ENCODE measurements at regions not wholly inside any gene's neighbourhood (a gene's known extent, or its start where the extent isn't known, plus 50 kb on each side); places are given as distances from the start of the nearest gene placed in this dataset.

DNA sequence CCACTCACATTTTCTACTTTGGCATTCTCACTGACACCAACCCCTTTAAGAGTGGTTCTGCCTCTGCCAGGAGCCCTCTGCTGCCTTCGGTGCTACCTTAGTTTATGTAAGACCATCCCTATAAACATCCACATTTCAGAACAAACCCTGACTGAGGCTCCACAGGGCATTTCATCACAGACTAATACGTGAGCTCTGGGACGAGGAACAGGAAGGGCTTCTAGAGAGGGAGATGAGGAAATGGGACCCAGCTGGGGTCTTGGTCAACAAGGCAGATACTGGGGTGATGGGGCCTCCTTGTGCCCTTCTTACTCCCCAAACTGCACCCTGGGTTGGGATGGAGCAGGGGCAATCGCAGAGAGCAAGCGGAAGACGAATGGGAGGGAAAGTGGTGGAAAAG, 86.5 kb upstream of the FYN start:
- DNase-seq = no peak

DNA sequence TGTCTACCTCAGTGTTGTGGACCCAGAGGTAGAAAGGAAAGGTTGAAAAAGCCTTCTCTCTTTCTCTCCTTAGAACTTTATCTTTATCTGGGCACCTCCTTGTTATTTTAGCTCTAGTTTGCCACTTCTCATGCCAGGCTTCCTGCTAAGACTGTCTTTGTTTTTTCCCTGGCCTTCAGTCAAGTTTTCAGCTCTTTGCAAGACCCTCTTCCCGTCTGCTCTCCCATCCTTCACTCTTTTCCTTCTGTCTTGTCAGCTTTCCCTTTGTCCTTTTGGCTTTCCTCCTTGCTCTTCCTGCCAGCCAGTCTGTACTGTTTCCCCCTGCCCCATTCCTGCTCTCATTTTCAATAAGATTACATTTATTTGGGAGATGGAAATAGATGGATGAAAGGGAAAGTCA, 86.8 kb upstream of the CCN6 start:
- DNase-seq = no peak

DNA sequence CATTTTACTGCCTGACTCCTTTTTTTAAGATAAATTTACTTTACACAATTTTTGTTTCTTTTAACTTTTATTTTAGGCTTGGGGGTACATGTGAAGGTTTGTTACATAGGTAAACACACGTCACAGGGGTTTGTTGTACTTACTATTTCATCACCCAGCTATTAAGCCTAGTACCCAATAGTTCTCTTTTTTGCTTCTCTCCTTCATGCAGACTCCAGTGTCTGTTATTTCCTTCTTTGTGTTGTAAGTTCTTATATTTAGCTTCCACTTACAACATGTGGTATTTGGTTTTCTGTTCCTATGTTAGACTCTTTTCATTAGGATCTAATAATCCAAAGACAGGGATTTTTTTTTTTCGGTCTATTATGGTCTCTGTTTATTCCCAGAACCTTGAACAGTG, 83.5 kb upstream of the CCN6 start:
- no peak for DNase-seq

DNA sequence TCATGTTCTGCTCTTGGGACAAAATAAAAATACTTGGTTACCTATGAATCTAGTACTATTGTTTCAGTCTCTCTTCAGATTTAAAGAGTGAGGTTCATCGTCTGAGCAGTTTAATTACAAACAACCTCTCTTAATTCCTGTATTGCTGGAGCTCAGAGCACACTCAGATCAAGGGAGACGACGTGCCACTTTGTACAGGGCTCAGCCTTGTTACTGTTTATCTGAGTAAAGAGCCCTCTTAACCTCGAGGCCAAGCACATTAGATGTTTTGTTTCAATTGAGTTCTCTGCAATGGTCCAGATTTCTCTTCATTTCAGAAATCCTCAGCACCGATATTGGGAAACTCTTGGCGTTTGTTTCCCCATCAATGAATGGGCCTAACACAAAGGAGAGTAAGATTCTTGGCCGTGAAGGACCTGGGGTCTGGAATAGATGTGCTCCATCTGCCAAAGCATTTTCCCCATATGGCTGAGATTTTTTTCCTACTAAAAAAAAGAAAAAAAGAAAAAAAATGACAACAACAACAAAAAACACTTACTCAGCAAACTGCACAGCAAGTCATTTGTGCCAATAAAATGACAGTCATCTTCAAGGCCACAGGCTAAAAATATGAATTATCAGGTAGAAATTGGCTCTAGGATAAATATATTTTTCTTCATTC, 82.6 kb upstream of the CCN6 start:
- DNase-seq = no peak

DNA sequence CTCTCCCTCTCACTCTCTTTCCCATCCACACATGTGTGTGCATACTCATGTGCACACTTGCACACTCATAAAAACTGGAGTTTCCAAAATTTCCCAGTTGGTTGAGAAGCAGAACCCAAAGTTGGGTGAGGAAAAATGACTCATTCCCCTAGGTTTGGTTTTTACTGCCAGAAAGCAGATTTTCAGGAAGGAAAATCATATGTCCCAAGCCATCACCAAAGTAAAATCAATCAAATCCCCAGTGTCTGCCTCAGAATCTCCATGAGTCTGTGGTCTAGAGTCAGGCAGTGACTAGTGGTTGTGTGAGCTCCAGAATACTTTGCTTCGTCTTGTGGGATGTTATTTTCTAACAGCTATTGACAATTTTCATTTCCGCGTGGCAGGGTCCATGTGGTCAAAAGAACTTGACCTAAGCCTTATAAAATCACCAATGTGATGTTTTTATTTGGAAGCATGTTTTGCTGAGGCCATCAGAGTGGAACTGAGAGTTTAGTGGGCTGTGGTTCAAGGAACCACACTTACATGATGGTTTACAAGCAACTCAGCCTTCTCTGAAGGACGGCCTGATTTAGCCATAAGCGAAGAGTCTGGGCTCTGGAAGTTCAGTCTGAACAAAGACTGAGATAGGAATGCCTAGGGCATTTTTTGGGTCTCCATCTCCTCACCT, 81.9 kb upstream of the CCN6 start:
- no peak for DNase-seq

DNA sequence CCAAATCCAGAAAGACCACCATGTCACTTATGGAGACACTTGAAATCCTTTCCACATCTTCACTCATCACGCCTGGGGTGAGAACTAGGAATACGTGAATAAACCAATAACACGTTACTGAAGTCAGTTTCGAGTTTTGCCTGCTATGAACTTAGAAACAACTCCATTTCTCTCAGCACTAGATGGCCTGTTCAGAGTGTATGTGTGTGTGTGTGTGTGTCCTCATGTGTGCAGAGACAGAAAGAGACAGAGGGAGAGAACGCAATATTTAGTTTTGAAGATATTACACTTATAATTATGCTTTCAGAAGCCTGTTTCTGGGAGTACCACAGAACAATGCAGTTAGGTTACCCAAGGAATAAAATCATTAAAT, 81.2 kb upstream of the CCN6 start:
- no peak for DNase-seq

DNA sequence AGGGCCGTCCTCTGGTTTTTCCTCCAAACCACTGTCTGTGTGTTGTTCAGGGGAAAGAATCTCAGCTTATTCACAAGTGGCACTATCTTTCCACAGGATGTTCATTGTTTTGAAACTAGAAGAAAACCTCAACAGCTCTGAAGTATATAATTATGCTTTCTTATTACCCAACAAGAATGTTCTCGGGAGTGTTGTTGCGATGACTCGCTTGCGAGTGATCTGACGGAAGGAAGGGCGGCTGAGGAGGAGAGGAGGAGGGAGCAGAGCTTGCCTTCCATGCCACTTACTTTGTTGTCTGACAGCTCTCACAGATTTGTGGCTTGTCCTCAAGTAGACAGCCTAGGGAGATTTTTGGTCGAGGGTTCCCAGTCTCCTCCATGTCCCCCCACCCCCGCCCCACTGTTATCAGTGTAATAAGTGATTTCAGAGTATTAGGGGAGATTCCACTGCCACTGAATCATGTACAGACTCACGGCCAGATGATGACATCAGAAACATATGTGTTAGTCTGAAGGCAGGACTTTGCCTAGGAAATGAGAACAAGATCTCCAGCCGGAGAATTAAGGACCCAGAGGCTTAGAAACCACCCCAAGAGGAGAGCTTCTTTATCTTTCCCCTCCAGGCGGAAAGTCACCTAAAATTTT, 80.7 kb upstream of the CCN6 start:
- no peak for DNase-seq

DNA sequence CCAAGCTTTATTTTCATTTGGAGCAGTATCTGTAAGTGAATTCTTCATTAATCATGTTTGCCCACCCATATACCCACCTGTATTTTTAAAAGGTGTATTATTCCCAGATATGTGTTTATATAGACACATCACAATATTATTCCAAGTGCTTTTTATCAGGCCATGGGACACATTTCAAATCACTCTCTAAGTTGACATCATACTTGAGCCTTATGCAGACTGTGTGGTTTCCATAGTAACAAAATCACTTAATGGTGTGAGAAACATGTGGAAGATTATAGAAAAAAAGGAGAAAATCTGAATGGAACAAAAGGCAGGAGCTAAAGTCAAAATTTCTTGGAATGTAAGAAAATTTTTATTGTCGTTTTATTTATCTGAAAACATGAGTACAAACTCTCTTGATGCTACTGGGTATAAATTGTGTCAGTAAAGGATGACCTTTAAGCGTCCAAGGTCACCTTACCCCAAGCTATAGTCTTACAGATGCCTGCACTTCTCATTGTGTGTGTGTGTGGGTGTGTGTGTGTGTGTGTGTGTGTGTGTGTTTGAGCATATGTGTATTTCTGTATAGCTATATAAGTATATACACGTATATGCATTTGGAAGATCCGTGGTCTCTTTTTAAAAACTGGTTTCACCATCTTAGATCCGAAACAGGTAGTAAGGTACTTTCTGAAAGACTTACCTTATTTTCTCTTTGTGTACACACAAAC, 79.8 kb upstream of the CCN6 start:
- DNase-seq = no peak

DNA sequence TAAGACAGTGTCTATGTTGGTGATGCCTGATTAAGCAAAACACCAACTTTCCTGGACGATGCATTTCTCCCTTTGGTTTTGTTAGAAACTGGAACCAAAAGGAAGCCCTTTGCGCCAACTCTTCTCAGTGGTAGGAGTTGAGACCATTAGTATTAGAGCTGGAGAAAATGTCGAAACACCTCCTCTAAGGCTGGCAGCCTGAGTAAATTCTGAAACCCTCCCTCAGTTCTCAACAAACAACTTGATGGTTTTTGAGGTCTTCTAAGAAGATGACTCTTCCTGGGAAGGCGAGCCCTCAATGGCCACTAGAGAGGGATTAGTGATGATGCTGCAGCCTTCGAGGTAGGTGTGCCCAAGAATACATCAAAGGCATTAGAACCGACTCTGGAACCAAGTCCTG, 78.4 kb upstream of the CCN6 start:
- no peak for DNase-seq

DNA sequence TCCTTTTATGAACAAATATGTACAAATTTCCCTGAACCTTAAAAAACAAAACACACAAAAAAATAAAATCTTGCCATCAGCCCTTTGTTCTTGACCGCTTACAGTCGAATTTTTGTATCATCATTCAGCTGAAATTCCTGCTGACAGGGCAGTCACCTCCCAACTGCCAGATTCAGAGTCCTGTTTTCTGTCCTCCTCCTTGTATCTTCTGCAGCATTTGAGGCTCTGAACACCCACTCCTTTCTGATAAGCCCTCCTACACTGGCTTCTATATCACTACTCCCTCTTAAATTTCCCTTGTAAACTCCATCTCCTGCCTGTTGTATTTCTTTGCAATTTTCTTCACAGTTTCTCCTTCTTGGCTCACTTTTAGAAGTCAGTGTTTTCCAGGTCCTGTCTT, 77.8 kb upstream of the CCN6 start:
- DNase-seq = no peak

DNA sequence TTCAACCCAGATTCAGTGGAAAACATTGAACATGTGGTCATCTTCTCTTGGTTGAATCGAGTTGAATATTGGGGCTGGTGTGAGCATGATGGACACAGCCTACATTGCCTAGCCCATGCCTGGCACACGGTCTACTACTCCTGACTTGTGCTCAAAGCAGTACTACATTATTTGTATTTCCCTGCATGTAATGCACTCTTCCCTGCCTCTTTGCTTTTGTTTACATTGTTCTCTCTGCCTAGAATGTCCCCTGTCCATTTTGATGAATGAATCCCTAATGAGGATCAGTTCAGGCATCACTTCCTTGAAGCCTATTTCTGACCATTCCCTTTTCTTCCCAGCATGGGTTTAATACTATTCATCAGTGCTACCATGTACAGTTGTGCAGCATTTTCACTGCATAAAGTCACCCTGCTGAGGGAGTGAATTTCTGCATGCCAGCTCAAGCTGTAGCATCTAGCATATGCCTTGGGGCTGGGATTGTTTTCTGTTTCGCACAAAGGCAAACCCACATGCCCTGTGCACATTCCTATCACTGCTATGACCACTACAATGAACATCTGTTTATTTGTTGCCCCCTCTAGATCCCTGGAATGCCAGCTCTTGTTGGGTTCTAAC, 75.3 kb upstream of the CCN6 start:
- no peak for DNase-seq

DNA sequence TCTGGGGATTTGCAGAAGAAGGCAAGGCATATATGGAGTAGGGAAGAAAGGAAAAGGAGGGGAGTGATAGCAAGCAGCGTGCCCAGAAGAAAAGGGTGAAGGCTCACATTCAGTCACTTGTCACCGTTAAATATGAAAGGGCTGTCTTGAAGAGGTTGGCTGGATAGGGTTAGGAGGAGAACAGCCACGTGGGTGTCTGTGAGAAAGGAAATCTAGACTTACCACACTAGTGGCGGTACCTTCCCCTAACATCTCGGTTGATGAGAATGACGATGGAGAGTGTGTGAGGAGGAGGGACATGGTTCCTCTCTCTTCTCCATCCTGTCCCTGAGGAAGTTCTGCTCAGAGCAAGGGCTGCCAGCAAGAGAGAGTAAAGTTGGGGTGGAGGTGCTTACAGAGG, 74.3 kb upstream of the CCN6 start:
- DNase-seq = no peak

DNA sequence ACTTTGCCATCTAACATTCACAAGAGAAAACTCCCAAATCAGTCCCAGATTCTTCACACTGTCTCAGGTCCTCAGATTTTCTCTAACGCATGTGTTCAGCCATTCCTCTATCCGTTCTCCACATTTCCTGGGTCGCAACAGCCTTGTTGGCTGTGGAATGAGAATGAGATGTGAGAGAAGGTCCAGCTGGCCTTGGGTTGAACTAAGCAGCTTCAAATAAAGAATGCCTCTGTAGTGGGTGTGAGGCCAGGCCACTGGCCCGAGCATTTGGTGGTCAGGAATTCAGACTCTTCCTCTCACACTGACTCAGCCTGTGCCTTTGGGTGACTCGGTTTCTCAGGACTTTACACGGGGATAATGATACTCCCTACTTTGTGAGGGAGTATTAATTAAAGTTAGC, 73.8 kb upstream of the CCN6 start:
- DNase-seq = no peak

DNA sequence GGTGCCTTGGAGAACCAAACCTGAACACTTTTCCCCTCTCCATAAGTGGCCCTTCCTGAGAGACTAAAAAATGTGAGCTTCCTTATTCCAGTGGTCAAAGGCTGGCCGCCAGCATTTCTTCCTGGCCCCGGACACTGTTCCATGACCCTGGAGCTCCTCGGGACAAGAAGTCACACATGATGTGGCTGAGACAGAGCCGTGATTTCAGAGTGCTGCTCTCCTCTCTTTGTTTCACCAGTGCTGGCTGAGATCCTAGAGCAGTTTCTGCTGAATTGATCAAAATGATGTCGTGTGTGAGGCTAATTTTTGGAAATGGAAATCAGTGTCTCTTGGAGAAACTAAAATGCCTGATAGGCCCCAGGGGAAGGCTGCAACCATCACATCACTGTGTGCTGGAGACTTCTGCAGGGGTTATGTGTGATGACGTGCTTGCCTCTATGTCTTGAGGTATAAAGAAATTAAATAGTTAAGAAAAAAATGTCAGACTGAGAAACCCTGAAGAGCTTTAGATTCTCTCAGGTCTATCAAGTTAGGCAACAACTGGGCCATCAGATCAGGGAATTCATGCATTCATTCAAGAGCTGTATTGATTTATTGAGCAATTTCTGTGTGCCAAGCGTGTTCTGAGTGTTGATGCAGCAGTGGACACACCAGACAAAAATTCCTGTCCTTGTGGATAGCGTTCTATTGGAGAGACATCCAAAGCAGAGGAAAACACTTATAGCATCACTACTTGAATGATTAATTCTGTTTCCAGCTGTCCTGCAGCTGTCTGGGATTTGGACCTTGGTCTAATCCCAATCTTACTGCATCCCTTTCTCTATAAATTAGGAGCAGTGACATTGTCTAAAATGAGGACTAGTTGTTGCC, 72.7 kb upstream of the CCN6 start:
- no peak for DNase-seq

DNA sequence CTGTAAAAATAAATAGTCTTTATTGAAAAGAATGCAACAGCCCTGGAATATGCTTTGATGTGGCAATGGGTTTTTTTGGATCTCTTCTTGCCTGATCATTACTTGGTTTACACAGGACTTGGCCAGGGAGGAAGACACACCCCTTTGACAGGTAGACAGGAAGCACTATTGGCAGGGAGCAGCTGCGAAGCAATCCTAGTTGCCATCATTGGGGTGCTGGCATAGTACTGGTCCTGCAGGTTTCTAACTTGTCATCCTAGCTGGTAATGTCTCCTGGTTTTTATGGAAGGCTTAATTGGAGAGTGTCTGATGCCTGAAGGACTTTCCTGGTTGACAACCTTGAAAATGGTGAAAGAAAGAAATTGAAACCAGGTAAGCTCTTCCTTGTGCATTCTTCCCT, 71.2 kb upstream of the CCN6 start:
- DNase-seq = no peak

DNA sequence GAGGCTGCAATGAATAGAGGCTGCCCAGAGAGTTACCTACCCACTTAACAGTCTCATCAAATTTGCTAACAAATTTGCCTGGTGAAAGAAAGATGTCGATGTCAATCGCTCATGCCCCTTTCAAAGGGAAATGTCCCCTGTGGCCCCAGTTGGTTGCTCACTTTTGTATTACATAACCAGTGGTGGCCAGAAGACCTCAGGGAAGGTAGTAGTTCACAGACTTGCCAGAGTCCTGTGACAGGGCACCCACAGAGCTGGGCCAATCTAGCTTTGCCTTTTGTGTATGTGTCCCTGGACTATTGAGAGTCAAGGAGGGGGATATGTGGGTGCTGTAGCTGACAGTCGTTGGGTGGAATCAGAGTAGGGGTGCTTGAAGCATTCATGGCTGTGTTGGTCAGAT, 70.7 kb upstream of the CCN6 start:
- no peak for DNase-seq

DNA sequence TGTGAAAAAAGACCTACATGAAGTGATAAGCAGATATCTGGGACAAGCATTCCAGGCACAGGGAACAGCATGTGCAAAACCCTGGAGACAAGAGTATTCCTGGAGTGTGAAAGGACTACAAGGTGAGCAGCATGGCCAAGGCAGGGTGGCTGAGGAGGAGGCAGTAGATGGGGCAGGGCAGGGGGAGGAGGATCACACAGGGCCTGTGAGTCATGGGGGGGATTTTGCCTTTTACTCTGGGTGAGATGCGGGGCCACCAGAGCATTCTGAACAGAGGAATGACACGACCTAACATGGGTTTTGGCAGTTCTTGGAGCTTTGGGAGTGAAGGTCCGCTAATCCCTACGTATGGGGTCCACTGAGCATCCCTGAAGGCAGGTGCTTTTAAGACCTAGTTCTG, 69.8 kb upstream of the CCN6 start:
- DNase-seq = no peak

DNA sequence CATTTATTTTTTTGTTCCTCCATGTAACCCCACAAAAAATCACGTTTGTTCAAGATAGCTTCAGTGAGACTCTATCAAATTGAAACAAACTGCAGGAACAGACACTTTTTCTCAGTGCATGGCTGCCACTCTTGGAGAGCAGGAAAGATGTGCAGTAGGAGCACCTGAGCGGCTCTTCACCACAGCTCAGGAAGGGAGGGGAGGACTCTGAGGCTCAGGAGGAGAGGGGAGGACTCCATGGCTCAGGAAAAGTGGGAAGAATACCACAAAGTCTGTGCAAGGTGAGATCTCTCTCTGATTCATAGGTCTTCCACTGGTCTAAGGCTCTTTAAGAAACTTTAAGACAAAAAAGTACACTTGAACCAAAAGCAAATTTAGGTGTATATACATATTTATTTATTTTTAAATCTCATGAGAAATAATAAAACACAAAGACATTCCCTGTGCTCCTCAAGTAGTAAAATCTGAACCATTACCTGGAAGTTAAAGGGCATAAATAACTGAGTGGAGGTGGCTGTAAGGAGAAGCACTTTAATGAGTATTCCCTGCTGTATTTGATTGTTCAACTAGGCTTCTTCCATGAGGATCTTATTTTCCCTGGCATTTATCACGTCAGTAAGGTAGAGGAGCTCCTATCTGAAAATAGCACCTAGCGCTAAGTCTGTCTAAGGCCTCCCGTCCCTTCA, 69.2 kb upstream of the CCN6 start:
- DNase-seq = no peak

DNA sequence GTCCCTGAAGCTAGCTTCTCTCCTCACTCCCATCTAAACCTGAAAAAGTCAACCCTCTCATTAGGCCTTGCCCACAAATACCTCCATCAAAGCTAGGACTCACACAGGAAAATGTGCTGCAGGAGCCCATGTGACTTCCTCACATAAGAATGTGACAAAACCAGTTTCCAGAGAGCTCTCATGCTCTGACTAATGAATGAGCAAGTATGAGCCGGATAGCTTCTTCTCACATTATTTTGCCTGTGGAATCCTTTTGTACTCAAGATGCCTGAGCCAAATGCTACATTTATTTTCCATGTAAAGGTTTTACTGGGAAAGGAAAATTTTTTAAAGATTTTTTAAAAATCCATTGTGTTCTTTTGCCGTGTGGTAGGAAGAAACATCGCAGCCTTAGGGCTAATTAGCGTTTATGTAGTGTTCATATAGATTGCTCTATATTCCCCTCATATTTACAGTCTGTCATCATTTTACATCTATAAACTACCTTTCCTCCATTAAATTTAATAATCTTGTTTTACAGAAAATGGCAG, 68.6 kb upstream of the CCN6 start:
- no peak for DNase-seq

DNA sequence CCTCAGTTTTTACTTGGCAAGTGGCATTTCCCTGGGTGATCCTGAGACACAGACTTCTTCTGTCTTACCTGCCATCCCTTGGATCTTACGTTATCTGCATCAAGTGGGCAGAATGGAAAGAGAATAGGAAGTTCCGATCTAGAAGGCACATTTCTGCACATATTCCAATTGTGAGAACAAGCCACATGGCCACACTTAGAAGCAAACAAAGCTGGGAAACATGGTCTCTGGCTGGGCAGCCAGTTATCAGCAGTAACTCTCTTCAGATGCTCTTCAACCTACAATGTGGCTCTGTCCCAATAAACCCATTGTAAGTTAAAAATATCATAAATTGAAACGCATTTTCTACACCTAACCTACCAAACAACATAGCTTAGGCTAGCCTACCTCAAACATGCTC, 67.3 kb upstream of the CCN6 start:
- no peak for DNase-seq

DNA sequence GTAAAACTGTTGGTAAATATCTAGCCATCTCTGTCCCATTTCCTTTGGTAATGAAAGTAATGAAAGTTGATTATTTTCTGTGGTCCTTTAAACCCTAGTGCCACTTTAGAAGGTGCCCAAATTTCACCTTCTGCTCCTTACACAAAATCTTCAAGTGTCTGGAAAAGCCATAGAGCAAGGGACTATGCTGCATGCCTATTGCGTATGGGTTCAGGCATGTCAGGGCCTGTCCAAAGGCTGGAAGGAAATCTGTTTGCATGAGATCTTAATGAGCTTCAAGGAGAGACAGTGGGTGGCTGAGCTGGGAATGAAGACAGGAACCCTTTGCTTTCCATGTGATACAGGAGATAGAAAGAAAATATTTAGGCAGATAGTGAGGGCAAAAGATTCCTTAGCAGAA, 66.6 kb upstream of the CCN6 start:
- no peak for DNase-seq

DNA sequence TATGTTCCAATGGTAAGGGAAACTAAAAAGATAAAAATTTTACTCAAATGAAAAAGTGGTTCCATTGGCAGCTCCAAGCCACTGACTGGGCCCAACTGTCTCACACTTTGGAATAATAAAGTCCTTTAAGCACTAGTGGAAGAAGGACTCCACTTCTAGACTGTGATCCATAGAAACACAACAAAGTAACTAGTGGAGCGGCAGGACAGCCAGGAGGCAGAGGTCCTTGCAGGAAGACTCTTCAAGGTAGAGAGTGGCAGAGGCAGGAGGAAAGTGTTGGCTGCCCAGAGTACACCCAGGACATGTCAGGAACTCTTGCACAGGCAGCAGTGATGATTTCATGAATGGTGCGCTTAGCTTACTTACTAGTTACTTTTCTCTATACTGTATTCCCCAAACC, 65.0 kb upstream of the CCN6 start:
- DNase-seq = no peak

All from hippocampal formation (tissue), 2 donors.